Ovary (tissue), 7 donors: ENCODE measurements at regions not wholly inside any gene's neighbourhood (a gene's known extent, or its start where the extent isn't known, plus 50 kb on each side); places are given as distances from the start of the nearest gene placed in this dataset.

Experiments used
- DNase-seq, 5 donors: peaks; one replicate each; pipeline ENCODE4 v3.0.0-alpha.2; 2019 to 2020
- H3K27ac ChIP-seq, 2 donors: fragments of 200-600 bp; one replicate each; pipeline versions ENCODE4 v1.5.1 to v1.8.0; 2019 to 2022
- H3K27me3 ChIP-seq: fragments of 200-600 bp; one replicate; pipeline ENCODE4 v1.8.0; 2022
- H3K36me3 ChIP-seq: fragments of 200-600 bp; sonication (generic); one replicate; pipeline ENCODE4 v1.5.1; 2019
- H3K4me1 ChIP-seq: one replicate; pipeline ENCODE4 v1.8.1; 2013; ENCODE audit warnings: mild to moderate bottlenecking, moderate library complexity; ENCODE audit not compliant: insufficient read depth
- H3K4me3 ChIP-seq: fragments of 200-600 bp; sonication (generic); one replicate; pipeline ENCODE4 v1.5.1; 2017
- H3K9me3 ChIP-seq, 2 donors: fragments of 200-600 bp in 1 of 2; sonication (generic) in 1 of 2; one replicate each; pipeline versions ENCODE4 v1.5.1 to v1.8.1; 2013 to 2019; ENCODE audit warnings: mild to moderate bottlenecking in 1 of 2, moderate library complexity in 1 of 2
- CTCF ChIP-seq, 3 donors: fragments of 450-650 bp in 2 of 3; fragments of 200-600 bp in 1 of 3; IDR thresholded peaks; one replicate each; pipeline versions ENCODE4 v1.5.1 to v1.8.0; 2016 to 2022; ENCODE audit warnings: antibody characterized with exemption in 3 of 3, mild to moderate bottlenecking in 1 of 3
- EP300 ChIP-seq: sonication (generic); formaldehyde crosslinking; IDR thresholded peaks from one replicate; pipeline ENCODE4 v1.6.1; 2017; ENCODE audit warnings: antibody characterized with exemption
- POLR2A ChIP-seq: fragments of 450-650 bp; IDR thresholded peaks from one replicate; pipeline ENCODE4 v1.6.1; 2017; ENCODE audit warnings: antibody characterized with exemption, mild to moderate bottlenecking, moderate library complexity
- WGBS, 3 donors: extraction: QIAGEN DNeasy Blood & Tissue Kit in 1 of 3; methylation state at CpG; one replicate each; pipeline versions ENCODE4 v1.1.5 to v1.1.7; 2013 to 2017; 5-methylcytosine and 5-hydroxymethylcytosine counted together
- intact Hi-C, 4 donors: fragments of 100-400 bp; cut with DNase I; formaldehyde crosslinking; loops; one replicate each; pipeline versions ENCODE4 v1.11.0 to v1.15.1; 2022 to 2023
- donor health status: DM: no; HTN: no; CAD: no; lungs with moderate emphysema.
- donor health status: DM: no; HTN: no; CAD: no.
- donor health status: Bipolar disorder and iron deficiency.
- donor health status: DM: no; HTN: no; CAD: no.
- donor health status: DM: yes; HTN: yes; CAD: no.

- H3K36me3 ChIP-seq = no peaks in the 10 kb centered on the region
Measured at GRCh38 chr21:35885942-35886541, 174.3 kb downstream of the SETD4 start.

GRCh38 chr21:35882791-35883240, 177.5 kb downstream of the SETD4 start:
- Histone ChIP-seq H3K36me3 (no peaks in the 10 kb centered on the region), H3K4me1 (peaks cover 2% of the 10 kb centered on the region), H3K4me3 (no peak overlapping the region), H3K27me3 (no peaks in the 10 kb centered on the region), H3K27ac (no peak overlapping the region), H3K9me3 (no peaks in the 10 kb centered on the region)
- TF ChIP-seq POLR2A (no peak), CTCF (IDR thresholded peaks at IDR 0.05) (no peak), EP300 (no peak)
- WGBS, 3 donors = 6 to 12% (median 7%) methylated on average over 10 of the region's 10 CpGs
- intact Hi-C loops = no loop called here
- no peak for DNase-seq

More at GRCh38 chr21:35885942-35886541, 174.3 kb downstream of the SETD4 start:
- no peak for DNase-seq
- Histone ChIP-seq H3K9me3 (no peaks in the 10 kb centered on the region), H3K27ac (no peak overlapping the region), H3K27me3 (no peaks in the 10 kb centered on the region), H3K4me1 (peaks cover 2% of the 10 kb centered on the region), H3K4me3 (no peak overlapping the region)
- no peak for TF ChIP-seq CTCF (IDR thresholded peaks at IDR 0.05)
- TF ChIP-seq POLR2A = no peak
- no peak for TF ChIP-seq EP300
- intact Hi-C loops = no loop called here
- 89 to 94% (median 91%) methylated on average over 7 of the region's 7 CpGs for WGBS, 3 donors

GRCh38 chr21:35873441-35873840, 186.9 kb downstream of the SETD4 start:
- H3K27ac ChIP-seq = no peak overlapping the region
- WGBS, 3 donors = 18 to 26% (median 26%) methylated on average over 2 of the region's 2 CpGs
- H3K4me3 ChIP-seq = no peak overlapping the region

GRCh38 chr21:35871906-35872305, 188.4 kb downstream of the SETD4 start:
- H3K27me3 ChIP-seq = no peaks in the 10 kb centered on the region
- no peaks in the 10 kb centered on the region for H3K36me3 ChIP-seq
- H3K27ac ChIP-seq = no peak overlapping the region
- no peak for DNase-seq
- WGBS, 3 donors = 87 to 93% (median 90%) methylated on average over 2 of the region's 2 CpGs
- TF ChIP-seq CTCF (IDR thresholded peaks at IDR 0.05) (no peak), EP300 (no peak), POLR2A (no peak)
- H3K4me3 ChIP-seq = no peak overlapping the region
- no peaks in the 10 kb centered on the region for H3K9me3 ChIP-seq
- intact Hi-C loops = no loop called here
- H3K4me1 ChIP-seq = no peaks in the 10 kb centered on the region

More at GRCh38 chr21:35873441-35873840, 186.9 kb downstream of the SETD4 start:
- intact Hi-C loops = no loop called here
- DNase-seq = no peak
- H3K27me3 ChIP-seq = no peaks in the 10 kb centered on the region
- H3K4me1 ChIP-seq = no peaks in the 10 kb centered on the region
- TF ChIP-seq EP300 (no peak), CTCF (IDR thresholded peaks at IDR 0.05) (no peak), POLR2A (no peak)
- no peaks in the 10 kb centered on the region for H3K36me3 ChIP-seq
- no peaks in the 10 kb centered on the region for H3K9me3 ChIP-seq
